ENCODE measurements at regions not wholly inside any gene's neighbourhood (a gene's known extent, or its start where the extent isn't known, plus 50 kb on each side); places are given as distances from the start of the nearest gene placed in this dataset.
"Not testable (repeated sequence)": the region's sequence is repeated elsewhere in the genome, so short reads cannot be mapped to it uniquely, and the experiment has no call there.

DNA sequence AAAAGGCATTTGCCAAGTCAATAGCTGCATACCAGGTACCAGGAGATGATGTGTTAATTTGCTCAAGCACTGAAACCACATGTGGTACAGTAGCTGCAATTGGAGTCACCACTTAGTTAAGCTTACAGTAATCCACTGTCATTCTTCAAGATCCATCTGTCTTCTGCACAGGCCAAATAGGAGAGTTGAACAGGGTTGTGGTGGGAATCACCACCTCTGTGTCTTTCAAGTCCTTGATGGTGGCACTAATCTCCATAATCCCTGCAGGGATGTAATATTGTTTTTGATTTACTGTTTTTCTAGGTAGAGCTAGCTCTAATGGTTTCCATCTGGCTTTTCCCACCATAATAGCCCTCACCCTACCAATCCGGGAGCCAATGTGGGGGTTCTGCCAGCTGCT, 91.9 kb downstream of the FCRL5 start:
- DNase-seq = no peak

GRCh38 chr1:157457279-157457678, 95.0 kb downstream of the FCRL5 start:
- no peak for DNase-seq

GRCh38 chr1:157455318-157455717, 97.0 kb downstream of the FCRL5 start:
- no peak for DNase-seq

GRCh38 chr1:157450106-157450505, 102.2 kb downstream of the FCRL5 start:
- no peak for DNase-seq

DNA sequence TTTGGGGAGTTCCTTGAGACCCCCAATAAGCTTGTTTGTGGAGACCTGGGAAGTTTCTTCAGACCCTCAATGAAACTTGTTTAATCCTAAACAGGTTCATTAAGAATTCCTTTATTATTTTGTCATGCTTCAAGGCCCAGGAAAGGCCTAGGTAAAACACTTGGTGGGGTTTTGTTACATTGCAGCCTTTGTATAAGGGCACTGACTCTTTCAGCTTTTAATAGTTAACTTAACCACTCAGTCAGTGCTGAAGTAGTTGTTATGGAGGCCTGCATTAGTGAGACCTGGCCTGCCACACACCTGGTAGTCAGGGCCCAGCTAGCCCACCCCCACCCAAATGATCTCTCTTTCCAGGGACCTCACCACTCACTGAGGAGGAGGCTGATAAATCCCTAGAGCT, 103.7 kb downstream of the FCRL5 start:
- DNase-seq = no peak

GRCh38 chr1:157446356-157446755, 106.0 kb downstream of the FCRL5 start:
- DNase-seq = not testable (repeated sequence)

DNA sequence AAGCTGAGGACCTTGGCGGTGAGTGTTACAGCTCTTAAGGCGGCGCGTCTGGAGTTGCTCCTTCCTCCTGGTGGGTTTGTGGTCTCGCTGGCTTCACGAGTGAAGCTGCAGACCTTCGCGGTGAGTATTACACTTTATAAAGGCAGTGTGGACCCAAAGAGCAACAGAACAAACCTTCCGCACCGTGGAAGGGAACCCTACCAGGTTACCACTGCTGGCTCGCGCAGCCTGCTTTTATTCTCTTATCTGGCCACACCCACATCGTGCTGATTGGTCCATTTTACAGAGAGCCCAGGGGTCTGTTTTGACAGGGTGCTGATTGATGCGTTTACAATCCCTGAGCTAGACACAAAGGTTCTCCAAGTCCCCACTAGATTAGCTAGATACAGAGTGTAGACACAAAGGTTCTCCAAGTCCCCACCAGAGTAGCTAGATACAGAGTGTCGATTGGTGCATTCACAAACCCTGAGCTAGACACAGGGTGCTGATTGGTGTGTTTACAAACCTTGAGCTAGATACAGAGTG, 106.6 kb downstream of the FCRL5 start:
- DNase-seq = not testable (repeated sequence)

GRCh38 chr1:157442065-157442464, 110.2 kb downstream of the FCRL5 start:
- no peak for DNase-seq

DNA sequence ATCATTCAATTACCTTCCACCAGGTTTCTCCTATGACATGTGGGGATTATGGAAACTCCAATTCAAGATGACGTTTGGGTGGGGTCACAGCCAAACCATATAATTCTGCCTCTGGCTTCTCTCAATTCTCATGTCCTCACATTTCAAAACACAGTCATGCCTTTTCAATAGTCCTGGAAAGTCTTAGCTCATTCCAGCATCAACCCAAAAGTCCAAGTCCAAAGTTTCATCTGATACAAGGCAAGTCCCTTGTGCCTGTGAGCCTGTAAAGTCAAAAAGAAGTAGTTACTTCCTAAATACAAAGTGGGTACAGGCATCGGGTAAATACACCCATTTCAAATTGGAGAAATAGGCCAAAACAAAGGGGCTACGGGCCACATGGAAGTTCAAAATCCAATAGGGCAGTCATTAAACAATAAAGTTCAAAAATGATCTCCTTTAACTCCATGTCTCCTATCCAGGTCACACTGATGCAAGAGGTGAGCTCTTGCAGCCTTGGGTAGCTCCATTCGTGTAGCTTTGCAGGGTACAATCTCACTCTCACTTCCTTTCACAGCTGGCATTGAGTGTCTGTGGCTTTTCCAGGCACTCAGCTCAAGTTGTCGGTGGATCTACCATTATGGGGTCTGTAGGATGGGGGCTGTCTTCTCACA, 112.9 kb downstream of the FCRL5 start:
- no peak for DNase-seq

DNA sequence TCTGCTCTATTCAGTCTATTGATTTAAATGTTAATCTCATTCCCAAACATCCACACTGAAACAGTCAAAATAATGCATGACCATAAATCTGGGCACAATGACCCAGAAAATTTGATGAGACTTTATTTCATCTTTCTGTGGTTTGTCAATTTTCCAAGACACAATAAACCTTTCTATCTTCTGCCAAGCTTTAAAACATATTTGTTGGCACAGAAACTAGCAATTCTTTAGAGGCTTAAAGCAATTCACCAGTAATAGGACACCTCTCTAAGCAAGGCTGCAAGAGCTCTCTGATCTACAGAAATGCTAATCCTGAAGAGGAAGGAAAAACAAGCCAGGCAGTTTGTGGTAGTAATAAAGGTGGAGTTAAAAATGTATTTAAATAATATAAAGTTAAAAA, 113.7 kb downstream of the FCRL5 start:
- DNase-seq = no peak

DNA sequence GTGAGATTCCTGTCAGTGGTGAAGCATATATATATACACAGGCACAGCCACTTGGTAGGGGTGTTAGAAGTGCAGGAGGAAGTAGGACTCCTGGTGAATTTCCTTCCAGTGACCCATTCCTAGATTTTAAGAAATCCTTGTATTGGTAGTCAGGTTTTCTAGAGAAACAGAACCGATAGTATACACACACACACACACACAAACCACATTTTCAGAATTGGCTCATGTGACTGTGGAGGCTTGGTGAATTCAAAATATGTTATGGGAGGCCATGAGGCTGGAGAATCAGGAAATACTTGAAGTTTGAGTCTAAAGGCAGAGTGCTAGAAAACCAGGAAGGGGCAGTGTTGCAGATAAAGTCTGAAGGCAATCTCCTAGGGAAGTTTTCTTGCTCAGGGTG, 114.2 kb downstream of the FCRL5 start:
- DNase-seq = no peak

DNA sequence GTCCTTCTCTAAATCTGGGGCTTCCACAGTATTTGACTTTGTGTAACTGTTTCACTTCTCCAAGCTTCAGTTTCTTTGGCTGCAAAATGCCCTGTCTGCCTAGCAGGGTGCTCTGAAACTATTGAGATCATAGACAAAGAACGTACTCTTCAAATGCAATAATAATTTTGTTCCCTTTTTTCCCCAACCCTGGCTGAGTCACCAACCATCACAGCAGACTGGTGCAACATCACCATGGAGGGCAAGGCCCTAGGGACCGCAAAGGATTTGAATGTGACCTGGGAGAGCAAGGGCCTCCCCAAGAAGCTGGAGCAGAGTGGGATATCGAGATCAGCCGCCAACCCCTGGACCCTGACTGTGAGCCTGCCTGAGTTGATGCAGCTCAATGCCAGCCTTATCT, 115.0 kb downstream of the FCRL5 start:
- DNase-seq = peak; percentile 5

DNA sequence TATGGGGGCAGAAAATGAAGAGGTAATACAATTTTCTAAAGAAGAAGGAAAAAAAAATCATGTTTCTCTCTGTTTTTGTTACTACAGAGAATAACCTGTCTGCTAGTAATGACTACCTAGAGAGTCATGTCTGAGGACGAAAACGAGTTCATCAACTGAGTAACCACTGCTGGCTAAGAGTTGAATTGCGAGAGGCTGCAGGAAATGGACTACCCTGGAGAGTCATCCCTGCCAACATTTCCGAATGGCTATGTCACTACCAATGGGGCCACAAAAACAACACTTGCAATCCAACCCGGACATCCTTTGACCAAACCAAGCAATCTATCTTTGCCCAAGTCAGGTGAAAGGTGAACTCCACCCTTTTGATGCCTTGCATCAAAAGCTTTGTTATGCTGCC, 120.6 kb downstream of the FCRL5 start:
- DNase-seq = no peak

DNA sequence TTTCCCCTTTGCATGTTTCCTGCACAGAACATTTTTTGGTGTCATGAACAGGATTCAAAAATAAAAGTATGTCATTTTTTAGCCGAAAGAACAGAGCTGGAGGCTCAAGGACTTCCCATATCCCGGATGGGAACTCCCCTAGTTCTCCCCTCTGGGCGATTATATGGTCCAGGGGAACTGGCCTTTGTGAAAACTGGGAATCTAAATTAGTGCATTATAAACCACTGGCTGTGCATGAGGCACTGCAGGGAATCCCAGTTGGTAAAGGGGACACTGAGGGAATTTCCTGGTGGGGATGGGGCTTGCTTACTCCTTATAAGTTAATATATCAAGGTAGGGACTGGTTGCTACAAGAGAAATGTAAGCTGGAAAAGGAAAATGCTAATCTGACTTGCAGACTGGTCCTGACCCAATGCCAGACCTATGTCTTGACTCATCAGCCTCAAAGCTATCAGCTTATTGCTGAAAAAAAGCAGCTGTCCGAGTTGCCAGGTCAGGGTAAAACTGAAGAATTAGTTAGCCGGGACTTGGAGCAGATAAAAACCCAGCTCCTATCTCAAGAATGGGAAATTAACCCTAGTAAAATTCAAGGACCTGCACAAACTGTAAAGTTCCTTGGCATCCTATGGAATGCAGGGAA, 122.6 kb downstream of the FCRL5 start:
- DNase-seq = no peak

- not testable (repeated sequence) for DNase-seq
These were observed 128.6 kb downstream of the FCRL5 start for GRCh38 chr1:157423764-157424163.

DNA sequence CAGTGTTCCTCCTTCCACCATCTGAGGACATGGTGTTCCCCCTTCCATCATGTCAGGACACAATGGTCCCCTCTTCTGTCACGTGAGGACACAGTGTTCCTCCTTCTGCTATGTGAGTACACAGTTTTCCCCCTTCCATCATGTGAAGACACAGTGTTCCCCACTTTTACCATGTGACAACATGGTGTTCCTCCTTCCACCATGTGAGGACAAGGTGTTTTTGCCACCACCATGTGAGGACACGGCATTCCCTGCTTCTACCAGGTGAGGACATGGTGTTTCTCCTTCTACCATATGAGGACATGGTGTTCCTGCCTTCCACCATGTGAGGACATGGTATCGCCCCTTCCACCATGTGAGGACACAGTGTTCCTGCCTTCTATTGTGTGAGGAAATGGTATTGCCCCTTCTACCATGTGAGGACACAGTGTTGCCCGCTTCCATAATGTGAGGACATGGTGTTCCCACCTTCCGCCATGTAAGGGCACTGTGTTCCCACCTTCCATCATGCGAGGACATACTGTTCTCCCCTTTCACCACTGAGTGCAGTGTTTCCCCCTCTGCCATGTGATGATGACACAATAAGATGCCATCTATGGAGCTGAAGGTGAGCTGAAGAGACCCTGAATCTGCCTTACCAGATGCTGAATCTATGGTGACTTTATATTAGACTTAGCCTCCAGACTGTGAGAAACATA, 132.3 kb downstream of the FCRL5 start:
- DNase-seq = no peak

DNA sequence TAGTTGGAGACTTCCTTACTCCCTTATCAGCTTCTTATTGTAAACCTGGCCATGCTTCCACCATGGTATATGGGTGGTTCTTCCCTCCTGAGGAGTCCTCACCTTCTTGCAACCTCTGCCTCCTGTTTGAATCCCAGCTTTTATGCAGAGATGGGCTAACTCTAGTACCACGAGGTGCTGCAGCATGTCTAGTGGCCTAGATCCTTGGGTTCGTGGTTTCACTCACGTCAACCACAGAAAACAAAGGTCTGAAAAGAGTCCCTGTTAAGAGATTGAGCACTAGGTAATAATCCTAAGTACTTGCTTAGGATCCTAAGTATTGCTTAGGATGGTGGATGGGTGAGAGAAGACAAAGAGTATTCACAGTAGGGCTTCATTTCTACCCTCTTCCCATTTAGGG, 133.7 kb downstream of the FCRL5 start:
- DNase-seq = no peak

GRCh38 chr1:157418231-157418630, 134.1 kb downstream of the FCRL5 start:
- no peak for DNase-seq

GRCh38 chr1:157415661-157416060, 136.7 kb downstream of the FCRL5 start:
- no peak for DNase-seq

GRCh38 chr1:157412308-157412707, 140.0 kb downstream of the FCRL5 start:
- no peak for DNase-seq

- no peak for DNase-seq
These were observed 140.5 kb downstream of the FCRL5 start for GRCh38 chr1:157411769-157412168.

- no peak for DNase-seq
These were observed 141.3 kb downstream of the FCRL5 start for GRCh38 chr1:157411064-157411463.

DNA sequence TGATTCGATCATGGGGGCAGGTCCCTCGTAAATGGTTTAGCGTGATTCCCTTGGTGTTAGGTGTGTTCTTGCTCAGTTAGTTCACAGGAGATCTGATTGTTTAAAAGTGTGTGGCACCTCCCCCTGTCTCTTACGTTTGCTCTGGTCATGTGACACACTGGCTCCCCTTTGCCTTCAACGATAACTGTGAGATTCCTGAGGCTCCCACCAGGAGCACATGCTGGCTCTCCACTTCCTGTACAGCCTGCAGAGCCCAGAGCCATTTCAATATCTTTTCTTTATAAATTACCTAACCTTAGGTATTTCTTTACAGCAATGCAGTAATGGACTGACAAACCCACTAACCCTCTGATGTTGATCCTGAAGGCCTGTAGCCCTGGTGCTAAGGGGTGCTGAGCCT, 141.9 kb downstream of the FCRL5 start:
- no peak for DNase-seq

DNA sequence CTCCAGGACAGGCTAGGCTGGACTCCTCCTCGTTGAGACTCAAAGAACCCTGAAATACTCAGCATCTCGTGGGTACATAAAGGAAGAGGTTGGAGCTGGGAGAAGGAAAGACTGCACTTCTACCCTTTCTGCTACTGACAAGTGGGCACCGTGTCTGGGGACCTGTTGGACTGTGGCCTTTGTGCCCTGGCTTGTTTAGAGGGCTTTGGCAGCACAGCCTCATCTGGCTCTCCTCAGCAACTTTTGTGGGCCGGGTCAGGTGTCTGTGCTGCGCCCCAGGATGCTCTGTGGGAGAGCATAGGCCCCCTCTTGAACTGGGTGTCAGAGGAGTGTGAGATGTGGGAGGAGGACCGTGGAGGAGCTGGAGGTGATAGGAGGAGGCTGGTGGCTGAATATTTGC, 142.4 kb downstream of the FCRL5 start:
- DNase-seq = no peak
